Breast epithelium (tissue), 3 donors: ENCODE measurements at regions not wholly inside any gene's neighbourhood (a gene's known extent, or its start where the extent isn't known, plus 50 kb on each side); places are given as distances from the start of the nearest gene placed in this dataset.

ENCODE experiments used
- POLR2A ChIP-seq: fragments of 450-650 bp; IDR thresholded peaks from one replicate; pipeline ENCODE4 v1.6.1; 2016; ENCODE audit warnings: antibody characterized with exemption, mild to moderate bottlenecking, moderate library complexity
- POLR2AphosphoS5 ChIP-seq, 3 donors: sonication (generic); formaldehyde crosslinking; IDR thresholded peaks; one replicate each; pipeline ENCODE4 v1.6.1; 2017; ENCODE audit warnings: antibody characterized with exemption in 3 of 3
- TF ChIP-seq, protein P1 (sequence below), 3 donors: fragments of 450-650 bp; IDR thresholded peaks; one replicate each; pipeline ENCODE4 v1.5.1; 2016 to 2017; ENCODE audit warnings: antibody characterized with exemption in 3 of 3, mild to moderate bottlenecking in 3 of 3, moderate library complexity in 3 of 3

DNA sequence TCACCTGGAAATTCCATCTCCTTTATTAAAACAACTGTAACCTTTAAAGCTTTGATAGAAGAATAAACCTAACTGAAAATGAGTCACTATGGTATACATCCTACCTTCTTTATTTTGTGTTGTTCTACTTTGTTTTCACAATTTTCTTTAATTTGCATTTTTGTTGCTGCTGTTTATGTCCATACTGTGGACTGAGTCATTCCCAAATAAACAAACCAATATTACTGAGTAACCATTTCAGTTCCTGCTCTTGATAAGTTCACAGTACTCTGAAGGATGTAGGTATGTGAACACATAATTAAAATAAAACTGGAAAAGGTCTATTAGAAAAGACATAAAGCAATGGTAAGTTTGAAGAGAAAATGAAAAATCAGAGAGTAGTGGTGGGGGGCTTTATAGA lies 528.5 kb upstream of the GOLIM4 start:
- TF ChIP-seq, protein P1, sequence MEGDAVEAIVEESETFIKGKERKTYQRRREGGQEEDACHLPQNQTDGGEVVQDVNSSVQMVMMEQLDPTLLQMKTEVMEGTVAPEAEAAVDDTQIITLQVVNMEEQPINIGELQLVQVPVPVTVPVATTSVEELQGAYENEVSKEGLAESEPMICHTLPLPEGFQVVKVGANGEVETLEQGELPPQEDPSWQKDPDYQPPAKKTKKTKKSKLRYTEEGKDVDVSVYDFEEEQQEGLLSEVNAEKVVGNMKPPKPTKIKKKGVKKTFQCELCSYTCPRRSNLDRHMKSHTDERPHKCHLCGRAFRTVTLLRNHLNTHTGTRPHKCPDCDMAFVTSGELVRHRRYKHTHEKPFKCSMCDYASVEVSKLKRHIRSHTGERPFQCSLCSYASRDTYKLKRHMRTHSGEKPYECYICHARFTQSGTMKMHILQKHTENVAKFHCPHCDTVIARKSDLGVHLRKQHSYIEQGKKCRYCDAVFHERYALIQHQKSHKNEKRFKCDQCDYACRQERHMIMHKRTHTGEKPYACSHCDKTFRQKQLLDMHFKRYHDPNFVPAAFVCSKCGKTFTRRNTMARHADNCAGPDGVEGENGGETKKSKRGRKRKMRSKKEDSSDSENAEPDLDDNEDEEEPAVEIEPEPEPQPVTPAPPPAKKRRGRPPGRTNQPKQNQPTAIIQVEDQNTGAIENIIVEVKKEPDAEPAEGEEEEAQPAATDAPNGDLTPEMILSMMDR (IDR thresholded peaks at IDR 0.05) = no peak
- TF ChIP-seq POLR2A (no peak), POLR2AphosphoS5 (IDR thresholded peaks at IDR 0.05) (no peak)
